Stimulated activated CD4-positive, alpha-beta T cell treated with anti-CD3 and anti-CD28 coated beads, Interleukin-2, amount 100 ng/mL, for 4 hours (primary cell): ENCODE measurements at regions not wholly inside any gene's neighbourhood (a gene's known extent, or its start where the extent isn't known, plus 50 kb on each side); places are given as distances from the start of the nearest gene placed in this dataset.

ENCODE experiments used
- DNase-seq: peaks from one replicate; pipeline ENCODE4 v3.0.0-alpha.2; 2020; ENCODE audit warnings: low read depth

DNA sequence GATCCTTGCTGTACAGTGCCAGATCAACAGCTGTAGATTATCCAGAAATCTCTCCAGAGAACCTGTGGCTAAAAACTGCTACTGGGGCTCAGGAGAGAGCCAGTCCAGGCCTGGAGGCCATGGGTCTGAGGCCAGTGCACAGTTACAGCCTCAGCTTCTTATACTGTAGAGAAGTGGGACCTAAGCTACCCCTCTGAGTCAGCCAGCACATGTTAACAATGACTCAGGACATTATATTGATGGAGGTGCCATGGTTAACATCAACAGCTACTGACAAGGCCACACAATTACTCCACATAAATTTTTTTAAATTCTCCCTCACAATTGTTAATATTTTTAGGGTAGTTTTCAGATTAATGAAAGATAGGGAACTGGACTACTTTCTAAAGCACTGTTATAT is 138.5 kb downstream of the RBM26 start:
- no peak for DNase-seq

DNA sequence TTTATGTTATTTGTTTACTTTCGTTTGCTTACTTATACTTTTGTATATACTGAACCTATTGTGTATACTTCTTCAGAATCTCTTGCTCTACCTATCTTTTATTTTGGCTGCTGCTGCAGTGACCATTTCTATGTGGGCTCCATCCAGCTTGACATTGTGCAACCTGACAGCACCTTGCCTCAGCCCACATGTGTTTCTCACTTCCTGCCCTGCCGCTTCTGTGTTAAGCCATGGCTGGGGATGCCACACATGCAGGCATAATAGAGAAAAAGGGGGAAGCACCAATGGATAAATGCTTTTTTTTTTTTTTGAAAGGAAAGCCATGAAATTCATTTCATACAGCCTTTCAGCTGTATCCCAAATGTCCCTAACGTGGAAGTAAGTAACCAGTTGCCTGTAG is 147.6 kb downstream of the RBM26 start:
- DNase-seq, result no peak

DNA sequence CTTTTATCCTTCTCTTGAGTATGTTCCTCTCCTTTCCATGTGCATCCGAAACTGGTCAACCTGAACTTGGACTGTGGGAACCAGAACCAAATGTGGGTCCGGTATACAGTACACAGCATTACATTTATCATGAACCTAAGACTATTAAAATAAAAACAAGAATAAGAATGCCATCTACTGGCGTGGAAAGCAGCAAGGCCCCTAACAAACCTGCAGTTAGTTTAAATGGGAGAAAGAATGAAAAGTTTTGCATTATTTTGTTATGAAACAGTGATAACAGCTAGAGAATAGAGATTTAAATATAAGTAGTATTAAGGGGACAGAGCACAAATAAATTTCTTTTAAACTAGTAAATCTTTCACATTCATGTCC is 159.5 kb downstream of the RBM26 start:
- no peak for DNase-seq

DNA sequence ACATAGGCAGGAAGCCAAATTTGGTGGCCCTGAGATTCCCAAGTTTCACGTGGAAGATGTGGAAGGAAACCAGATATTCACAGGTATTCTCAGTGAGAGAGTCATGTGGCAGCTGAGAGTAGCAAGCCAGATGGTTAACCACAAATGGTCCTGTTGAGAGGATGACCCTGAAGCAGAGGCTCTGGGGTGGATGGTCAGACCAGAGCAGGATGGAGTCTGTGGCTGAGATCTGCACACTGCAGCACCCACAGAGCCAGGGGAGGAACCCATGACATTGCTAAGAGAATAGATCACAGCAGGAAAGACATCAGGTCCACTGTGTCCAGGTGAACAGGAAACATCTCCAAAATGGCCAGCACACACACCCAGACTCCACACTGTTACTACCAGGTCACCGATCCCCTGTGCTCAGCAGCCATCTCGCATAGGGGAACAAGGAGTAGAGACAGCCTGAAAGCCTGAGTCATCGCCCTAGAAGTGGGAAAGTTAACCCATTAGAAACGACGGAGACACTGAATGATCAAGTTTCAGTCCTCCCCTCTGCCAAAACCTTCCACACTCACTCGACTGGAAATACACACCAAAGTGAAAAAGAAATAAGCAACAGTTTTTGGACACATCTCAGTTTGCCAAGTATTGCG is 160.0 kb downstream of the RBM26 start:
- no peak for DNase-seq

DNA sequence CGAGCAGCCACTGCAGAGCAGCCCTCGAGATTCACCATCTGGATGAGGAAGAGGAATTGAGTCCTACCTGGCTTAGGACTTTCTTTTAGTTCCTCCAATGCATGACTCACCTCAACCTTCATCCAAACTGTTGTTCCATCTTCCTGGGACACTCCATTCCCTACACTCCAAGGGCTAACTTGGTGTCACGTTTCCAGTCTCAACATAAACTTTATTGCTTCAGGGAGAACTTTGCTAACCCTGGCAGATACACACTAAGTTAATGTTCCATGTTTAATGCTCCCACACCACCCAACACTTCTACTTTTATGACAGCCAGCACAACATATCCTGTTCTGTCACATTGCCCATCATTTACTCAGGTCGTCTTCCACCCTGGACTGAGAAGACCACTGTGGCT is 164.4 kb downstream of the RBM26 start:
- no peak for DNase-seq

DNA sequence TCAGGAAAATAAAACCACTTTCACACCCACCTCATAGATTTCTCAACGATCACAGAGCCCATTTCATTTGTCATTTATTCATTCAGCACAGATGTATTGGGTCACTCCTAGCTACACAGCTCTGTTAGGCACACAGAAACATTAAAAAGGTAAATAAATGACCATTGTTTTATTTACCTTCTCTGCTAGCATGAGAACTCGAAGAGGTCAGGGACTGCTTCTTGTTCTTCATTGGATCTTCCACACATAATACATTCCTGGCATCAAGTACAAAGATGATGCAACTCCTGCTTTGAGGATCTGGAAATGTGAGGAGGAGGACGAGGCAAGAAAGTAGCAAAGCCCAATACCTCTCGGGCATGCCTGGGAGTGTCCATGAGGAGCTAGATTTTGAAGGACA is 168.1 kb downstream of the RBM26 start:
- DNase-seq, result no peak

DNA sequence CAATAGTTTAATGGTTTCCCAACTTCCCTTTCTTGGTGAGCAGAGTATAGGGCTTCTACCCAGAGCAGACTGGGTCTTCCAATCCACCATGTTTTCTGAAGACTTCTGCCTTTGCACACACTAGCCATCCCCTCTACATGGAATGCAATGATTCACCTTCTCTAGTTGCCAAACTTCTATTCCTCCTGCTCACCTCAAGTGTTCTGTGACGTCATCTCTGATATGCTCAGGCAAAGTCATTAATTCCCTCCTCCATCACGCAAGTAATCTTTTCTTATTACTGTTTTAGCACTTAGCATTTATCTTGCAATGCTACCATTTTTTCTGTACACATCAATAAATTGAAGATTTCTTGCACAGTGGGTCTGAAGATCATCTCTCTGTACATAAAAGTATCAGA is 174.2 kb downstream of the RBM26 start:
- DNase-seq, result no peak

DNA sequence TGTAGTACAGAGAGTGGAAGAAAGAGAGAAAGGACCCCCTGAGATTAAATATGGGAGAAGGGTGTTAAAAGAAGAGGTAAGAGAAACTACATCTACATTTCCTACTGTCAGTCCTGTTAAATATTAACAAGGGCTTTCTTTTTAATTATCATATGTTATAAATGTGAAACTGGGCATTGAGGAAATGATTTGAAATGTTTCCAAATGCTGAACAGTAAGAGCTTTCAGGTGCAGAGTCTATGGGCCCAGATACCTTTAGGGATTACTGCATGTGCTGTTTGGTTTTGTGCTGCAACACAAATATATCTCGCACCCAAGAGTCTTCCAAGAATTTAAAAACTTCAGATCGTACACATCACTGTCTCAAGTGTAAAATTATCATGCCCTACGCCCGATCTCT is 176.3 kb downstream of the RBM26 start:
- no peak for DNase-seq

DNA sequence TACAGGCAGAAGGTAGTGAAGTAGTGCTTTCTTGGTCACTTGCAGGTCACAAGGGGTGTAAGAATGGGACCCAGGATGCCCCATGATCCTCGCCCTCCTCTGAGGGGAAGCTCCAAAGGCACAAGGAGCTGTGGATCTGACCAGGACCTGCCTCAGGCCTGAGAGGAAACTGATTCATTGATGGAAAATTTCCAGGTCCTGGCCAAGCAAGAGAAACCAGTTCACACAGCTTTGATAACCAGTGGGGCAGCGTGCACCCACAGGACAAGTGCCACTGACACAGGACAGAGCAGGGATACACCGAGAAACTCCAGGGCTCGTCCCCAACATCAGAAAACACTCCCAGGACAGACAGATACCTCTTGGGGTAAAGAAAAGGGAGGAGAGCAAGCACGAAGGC is 177.1 kb downstream of the RBM26 start:
- DNase-seq, result no peak

DNA sequence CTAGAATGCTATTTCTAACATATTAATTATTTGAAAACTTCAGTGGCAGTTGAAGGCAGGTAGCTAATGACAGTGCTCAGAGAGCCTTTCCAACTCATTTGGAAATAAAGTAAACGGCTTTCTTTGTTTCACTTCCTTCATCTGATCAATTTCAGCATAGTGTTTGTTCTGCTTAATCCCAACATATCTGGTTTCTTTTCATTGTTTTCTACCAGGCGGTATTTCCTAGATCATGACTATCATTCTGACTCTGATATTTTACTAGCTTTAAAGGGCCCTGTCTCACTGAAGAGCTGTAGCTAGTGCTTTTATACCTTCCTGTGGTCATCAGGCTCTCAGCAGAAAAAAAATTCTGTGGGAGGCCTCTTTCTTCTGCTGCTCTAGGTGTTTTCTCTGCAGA is 178.6 kb downstream of the RBM26 start:
- no peak for DNase-seq

DNA sequence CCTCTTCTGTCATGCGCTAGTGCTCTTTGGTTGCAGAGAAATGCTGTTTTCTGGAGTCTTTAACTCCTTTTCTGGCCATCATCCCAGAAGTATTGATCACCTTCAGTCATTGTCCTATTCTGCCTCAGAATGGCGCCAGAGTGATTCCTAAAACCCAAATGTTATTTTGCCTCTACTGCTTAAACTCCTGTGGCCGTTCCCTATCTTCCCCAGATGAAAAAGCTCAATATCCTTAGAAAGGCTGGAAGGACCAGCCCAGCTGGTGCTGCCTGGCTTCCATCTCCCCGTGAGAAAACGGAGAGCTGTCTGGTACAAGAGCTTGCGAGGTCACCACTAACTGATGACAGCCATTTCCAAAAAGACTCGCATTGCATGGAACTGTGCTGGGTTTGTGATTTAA is 179.1 kb downstream of the RBM26 start:
- no peak for DNase-seq

DNA sequence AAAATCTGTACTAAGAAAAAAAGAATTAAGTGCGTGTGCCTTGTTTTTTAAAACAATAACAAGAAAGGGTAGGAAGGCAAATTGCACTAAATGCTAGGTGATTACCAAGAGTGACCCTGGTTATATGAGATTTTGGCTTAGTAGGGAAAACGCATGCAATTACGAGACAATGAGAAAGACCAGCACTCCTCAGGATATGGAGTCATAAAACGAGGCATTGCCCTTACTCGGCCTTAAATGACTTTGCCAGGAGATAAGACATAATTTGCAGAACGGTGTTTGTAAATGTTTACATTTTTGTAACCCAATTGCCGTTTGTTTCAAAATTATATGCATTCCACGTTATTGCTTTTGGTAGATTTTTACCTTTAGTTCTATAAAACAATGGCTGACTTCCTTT is 179.8 kb downstream of the RBM26 start:
- no peak for DNase-seq

DNA sequence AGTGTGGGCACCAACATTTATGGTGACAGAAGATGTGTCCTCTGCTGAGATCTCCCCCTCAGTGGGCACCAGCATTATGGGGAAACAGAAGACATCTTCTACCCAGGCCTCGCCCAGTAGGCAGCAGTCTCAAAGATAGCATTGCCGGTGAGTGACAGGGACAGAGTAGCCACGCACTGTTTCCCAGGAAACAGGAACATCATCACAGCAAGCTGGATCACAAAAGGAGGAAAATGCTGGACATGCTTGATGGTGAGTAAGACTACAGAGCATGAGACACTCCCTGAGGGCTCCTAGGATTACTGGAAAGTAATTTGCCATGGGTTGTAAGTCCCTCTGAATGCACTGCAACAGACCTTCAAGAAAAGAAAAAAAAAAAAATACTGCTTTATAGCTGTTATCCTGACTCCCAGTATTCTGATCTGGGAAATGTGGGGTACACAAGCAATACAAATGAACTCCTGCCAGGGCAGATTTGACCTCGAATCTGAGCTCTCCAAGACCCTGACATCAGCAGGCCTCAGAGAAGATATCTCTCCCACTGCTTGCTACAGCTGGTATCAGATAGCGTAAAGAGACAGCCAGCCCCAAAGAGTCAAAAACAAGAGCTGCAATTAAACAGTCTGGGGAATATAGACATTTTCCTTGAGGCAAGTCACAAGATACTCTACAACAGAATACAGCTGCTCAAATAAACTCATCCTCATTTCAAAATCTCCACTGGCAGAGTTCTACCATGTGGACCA is 180.4 kb downstream of the RBM26 start:
- no peak for DNase-seq

DNA sequence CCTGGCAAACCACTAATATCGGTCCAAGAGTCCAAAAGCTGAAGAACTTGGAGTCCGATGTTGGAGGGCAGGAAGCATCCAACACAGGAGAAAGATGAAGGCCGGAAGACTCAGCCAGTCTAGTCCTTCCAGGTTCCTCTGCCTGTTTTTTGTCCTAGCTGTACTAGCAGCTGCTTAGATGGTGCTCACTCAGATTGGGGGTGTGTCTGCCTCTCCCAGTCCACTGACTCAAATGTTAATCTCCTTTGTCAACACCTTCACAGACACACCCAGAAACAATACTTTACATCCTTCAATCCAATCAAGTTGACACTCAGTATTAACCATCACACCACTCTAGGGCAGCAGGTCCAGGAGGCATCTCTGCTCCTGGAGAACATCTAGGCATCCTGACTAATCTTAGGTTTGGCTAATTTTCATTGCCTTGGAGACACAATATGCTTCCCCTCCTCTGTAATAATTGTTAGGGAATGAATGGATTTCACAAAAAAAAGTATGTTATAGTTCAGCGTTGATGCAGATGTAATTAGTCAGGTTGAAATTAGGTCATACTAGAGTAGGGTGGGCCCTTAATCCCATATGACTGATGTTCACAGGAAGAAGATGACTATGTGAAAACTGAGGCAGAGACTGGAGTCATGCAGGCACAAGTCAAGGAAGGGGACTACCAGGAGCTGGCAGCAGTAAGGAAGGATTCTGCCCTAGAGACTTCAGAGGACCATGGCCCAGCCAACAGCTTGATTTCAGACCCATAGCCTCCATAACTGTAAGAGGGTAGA is 183.4 kb downstream of the RBM26 start:
- DNase-seq, result no peak

DNA sequence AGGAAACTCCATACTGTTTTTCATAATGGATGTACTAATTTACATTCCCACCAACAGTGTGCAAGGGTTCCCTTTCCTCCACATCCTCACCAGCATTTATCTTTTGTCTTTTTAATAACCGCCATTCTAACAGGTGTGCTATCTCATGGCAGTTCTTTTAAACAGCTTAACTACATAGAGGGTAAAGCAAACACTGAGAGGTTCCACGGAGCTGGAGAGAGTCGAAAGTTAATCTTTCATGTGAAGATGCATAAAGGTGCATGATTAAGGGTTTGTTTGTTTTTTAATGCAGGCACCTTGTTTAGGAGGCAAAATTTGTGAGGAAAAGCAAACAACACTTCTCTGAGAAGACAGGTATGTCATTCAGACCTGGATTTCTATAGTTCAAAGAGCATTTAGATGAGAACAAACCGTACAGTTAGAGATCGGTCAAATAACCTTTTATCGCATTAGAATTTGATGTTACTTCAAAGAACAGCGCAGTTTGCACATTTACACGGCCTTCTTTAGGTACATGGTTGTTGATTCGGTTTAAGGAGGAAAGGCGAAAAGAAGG is 193.9 kb downstream of the RBM26 start:
- DNase-seq, result no peak

DNA sequence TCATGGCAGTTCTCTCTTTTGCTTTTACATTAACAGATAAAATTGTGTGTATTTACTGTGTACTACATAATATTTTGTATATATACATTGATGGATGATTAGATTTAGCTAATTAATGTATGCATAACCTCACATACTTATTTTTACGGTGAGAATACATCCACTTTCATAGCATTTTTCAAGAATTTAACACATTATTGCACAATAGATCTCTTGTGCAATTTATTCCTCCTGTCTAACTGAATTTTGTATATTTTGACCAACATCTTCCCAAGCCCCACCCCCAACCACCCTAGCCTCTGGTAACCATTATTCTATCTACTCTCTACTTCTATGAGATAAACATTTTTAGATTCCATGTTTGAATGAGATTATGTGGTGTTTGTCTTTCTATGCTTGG is 194.7 kb downstream of the RBM26 start:
- DNase-seq, result no peak

DNA sequence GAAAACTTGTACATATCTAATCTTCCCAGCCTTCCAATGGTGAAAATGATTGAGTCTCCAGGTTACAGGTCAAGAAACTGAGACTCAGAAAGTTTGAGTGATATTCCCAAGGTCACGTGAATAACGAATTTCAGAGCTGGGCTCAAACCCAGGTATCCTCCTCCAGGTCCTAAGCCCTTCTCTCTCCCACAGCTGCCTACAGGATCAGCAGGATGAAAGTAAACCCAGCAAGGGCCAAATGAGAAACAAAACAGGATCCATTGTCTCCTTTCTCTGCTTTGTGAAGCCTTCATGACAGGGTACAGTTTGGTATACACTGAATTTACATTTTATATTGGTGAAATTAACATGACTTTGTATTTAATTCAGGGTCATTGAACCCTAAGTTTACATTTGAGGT is 208.1 kb downstream of the RBM26 start:
- no peak for DNase-seq

DNA sequence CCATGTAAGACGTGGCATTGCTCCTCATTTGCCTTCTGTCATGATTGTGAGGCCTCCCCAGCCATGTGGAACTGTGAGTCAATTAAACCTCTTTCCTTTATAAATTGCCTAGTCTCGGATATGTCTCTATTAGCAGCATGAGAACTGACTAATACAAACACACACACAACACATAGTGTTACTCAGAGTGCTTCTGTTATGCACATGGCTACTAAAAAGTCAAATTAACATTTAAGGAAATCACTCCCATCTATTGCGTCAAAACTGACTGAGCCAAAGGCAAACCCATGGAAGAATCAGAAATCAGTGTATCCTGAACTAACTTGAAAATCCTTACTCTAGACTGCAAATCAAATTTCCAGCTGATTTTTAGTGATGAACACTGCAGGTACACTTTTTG is 209.2 kb downstream of the RBM26 start:
- DNase-seq, result no peak

DNA sequence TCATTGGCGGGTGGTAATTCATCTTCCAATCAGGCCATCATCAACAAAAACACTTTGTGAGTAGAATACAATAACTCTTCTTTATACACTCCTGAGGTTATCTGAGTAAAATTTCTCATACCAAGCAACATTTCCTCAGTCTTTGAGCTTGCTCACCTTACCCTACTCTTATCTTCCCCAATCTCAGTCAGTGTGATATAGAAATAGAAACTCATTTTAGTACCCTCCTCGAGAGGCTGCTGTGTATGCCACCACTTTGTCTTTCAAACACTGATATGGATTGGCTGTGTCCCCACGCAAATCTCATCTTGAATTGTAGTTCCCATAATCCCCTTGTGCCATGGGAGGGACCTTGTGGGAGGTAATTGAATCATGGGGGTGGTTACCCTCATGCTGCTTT is 209.7 kb downstream of the RBM26 start:
- DNase-seq, result no peak

DNA sequence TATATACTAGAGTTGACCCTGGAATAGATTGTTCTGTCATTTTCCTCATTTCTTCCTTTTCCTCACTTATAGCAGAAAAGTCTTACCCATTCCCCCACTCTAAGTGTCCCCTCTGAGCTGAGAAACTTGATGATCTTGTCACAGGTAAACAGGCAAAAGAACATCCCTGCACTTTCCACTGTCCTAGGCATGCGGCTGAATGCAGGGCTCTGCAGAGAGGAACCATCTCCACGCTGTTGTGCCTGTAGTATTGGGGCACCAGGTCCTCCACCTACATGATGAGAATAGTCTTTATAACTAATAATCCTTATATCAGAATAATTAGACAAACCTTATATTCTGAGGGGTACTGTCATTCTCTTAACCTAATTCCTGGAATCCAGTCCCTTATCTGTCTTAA is 211.3 kb downstream of the RBM26 start:
- no peak for DNase-seq

DNA sequence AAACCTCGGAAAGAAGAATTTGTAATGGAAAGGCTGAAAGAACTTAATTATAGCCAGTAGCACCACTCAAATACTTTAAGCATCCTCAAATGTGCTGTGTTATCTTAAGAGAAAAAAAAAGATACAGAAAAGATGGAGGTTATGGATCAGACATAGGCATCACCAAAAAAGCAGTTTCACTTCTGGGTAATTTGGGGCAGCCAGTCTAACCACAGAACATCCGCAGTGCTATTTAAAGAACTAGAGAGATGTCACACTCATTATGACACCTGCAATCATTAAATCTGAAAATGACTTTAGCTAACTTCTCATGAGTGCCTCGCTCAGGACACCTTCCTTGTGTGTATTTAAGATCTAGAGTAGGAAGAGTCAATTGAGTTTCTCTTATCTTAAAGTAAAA is 211.8 kb downstream of the RBM26 start:
- DNase-seq, result peak; percentile 3

DNA sequence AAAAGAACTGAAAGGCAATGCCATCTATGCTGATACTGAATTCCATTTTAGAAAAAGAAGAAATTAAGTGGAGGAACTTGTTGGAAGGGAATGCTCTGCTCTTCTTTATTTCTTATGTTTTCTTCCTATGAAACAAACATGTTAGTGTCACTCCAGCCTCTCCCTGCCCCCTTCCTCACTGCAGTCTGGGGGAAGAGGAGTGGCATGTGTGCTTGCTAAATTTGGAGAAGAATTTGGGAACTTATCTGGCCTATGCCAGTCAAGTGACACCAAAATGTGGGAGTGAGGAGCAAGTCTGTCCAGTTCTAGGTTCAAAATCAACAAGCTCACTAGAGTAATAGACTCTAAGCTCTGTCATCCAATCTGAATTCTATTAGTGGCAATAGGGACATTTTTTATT is 214.6 kb downstream of the RBM26 start:
- no peak for DNase-seq

DNA sequence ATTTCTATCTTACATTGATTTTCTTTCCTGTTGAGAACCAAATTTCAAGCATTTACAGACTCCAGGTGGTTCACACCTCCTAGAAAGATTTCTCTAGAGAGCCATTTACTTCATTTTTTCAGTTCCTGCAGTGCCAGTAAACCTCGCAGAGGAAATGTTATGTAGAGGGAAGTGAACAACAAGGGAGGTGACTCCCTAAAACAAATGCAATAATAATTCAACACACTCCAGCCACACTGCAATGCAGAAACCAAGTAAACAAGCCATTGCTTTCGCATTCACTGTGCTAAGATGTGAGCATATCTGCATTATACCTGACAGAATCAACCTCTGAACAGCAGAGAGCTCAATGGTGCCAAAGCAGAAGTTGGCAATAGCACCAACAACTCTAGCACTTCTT is 215.1 kb downstream of the RBM26 start:
- DNase-seq, result no peak
